ENCODE measurements at regions not wholly inside any gene's neighbourhood (a gene's known extent, or its start where the extent isn't known, plus 50 kb on each side); places are given as distances from the start of the nearest gene placed in this dataset.

DNA sequence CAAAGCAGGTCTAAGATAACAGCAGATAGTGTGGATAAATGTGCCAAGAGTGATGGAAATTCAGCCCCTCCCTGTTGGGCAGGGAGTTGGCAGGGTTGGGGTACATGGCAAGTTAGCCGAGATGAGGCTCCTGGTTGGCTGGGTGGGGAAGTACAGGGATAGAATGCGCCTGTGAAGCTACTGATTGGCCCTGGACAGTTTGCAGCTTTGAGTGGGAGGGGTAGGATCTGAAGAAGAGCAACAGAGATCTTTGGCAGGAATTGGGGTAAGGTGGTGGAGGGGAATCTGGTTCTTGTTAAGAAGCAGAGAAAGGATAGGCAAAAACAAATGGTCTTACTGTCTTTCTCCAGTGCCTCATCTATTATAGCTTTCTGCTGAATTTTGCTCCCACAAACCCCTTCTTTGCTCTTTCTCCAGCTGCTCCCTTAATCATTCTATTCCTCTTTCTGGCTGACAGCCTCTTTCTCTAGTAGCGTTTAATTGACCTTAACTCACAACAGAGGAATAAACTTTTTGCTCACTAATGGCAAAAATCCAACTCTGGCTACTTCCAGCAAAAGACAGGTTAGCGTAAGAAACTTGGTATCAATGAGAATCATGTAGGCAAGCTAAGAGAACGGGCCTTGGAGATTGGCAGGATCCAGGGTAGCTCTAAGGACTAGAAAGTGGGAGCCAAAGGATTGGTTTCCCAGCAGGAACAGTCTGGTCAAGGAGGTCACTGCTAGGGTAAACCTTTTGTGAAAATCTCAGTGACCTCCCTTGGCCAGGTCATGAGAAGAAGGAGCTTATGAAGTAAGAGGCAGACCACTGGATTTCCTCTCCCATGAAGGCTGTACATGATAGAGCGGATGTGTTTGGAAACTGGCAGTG is 86.3 kb upstream of the CARMIL1 start:
- Histone ChIP-seq H3K9ac (ENCODE audit: low read depth in 1 of 2, low read length in 2 of 2) (no peak overlapping the region), H3K27ac (ENCODE audit: low read depth in 1 of 2, low read length in 2 of 2) (peak overlapping the region; percentile 37 to 79), H3K27me3 (ENCODE audit: control insufficient read depth in 4 of 4, insufficient read depth in 4 of 4, low read length in 3 of 4) (no peaks in the 10 kb centered on the region), H3K4me3 (ENCODE audit: low read depth in 1 of 3, low read length in 3 of 3) (no peak overlapping the region), H3K36me3 (ENCODE audit: control insufficient read depth in 4 of 4, insufficient read depth in 3 of 4, low read depth in 1 of 4, low read length in 3 of 4) (no peaks in the 10 kb centered on the region), H3K9me3 (ENCODE audit: control insufficient read depth in 4 of 4, low read length in 3 of 4) (no peaks in the 10 kb centered on the region), H3K4me1 (ENCODE audit: control insufficient read depth in 4 of 4, insufficient read depth in 4 of 4, low read length in 3 of 4) (no peaks in the 10 kb centered on the region)
- WGBS: 84% methylated on average over 6 of the region's 6 CpGs
- TF ChIP-seq SP1 (IDR thresholded peaks at IDR 0.05): peak; percentile 54
- TF ChIP-seq, protein P1, sequence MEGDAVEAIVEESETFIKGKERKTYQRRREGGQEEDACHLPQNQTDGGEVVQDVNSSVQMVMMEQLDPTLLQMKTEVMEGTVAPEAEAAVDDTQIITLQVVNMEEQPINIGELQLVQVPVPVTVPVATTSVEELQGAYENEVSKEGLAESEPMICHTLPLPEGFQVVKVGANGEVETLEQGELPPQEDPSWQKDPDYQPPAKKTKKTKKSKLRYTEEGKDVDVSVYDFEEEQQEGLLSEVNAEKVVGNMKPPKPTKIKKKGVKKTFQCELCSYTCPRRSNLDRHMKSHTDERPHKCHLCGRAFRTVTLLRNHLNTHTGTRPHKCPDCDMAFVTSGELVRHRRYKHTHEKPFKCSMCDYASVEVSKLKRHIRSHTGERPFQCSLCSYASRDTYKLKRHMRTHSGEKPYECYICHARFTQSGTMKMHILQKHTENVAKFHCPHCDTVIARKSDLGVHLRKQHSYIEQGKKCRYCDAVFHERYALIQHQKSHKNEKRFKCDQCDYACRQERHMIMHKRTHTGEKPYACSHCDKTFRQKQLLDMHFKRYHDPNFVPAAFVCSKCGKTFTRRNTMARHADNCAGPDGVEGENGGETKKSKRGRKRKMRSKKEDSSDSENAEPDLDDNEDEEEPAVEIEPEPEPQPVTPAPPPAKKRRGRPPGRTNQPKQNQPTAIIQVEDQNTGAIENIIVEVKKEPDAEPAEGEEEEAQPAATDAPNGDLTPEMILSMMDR (IDR thresholded peaks at IDR 0.05; ENCODE audit: low read depth, low read length, missing input control): no peak
- TF ChIP-seq FOXA2 (IDR thresholded peaks at IDR 0.05): no peak
- TF ChIP-seq GABPA (IDR thresholded peaks at IDR 0.05 in 1 of 2, conservative IDR thresholded peaks at IDR 0.05 in 1 of 2): no peak
- no peak for TF ChIP-seq EGR1 (IDR thresholded peaks at IDR 0.05; ENCODE audit: low read depth in 2 of 2)
- peak in 1 of 2 donors; percentile 68 for TF ChIP-seq RXRA (IDR thresholded peaks at IDR 0.05)
- peak; percentile 99 for TF ChIP-seq NR2F2 (IDR thresholded peaks at IDR 0.05)
- TF ChIP-seq RAD21 (IDR thresholded peaks at IDR 0.05): peak in 1 of 2 donors; percentile 17
- no peak for DNase-seq (ENCODE audit: low spot score)

DNA sequence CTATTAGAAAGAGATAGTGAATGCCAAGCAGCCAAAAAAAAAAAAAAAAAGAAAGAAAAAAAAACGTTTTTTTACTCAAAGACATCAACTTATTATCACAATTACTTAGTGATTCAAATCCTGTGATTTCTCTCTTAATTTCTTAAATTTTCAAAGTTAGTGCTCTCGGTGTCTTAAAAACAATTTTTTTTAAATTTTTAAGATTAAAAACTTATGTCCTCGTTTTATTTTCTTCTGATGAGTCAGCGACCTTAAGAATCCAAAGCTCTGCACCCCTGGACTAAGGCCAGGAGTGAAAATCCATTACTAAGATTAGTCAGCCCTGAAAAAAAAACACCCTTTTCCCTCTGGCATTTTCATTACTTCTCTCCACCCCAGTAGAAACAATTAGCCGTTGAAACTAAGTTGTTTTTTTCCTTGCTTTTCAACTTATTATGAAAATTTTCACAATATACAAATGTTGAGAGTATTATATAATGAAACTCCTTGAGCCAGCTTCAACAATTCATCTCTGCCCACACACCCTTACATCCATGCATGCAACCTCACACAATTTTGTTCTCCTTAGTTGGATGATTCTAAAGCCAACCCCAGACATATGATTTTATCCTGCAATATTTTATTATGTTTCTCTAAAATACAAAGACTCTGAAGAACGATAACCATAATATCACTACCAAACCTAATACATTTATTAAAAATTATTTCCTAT is 85.6 kb upstream of the CARMIL1 start:
- WGBS: 64% methylated on average over 6 of the region's 6 CpGs
- Histone ChIP-seq H3K4me3 (ENCODE audit: low read depth in 1 of 3, low read length in 3 of 3) (no peak overlapping the region), H3K9me3 (ENCODE audit: control insufficient read depth in 4 of 4, low read length in 3 of 4) (no peaks in the 10 kb centered on the region), H3K27ac (ENCODE audit: low read depth in 1 of 2, low read length in 2 of 2) (peak overlapping the region in 1 of 2 donors; percentile 37), H3K4me1 (ENCODE audit: control insufficient read depth in 4 of 4, insufficient read depth in 4 of 4, low read length in 3 of 4) (no peaks in the 10 kb centered on the region), H3K36me3 (ENCODE audit: control insufficient read depth in 4 of 4, insufficient read depth in 3 of 4, low read depth in 1 of 4, low read length in 3 of 4) (no peaks in the 10 kb centered on the region), H3K9ac (ENCODE audit: low read depth in 1 of 2, low read length in 2 of 2) (no peak overlapping the region), H3K27me3 (ENCODE audit: control insufficient read depth in 4 of 4, insufficient read depth in 4 of 4, low read length in 3 of 4) (no peaks in the 10 kb centered on the region)
- DNase-seq (ENCODE audit: low spot score): no peak
- TF ChIP-seq FOXA2 (IDR thresholded peaks at IDR 0.05) (no peak), JUND (IDR thresholded peaks at IDR 0.05) (peak in 1 of 2 donors; percentile 28)
- TF ChIP-seq, protein P2, sequence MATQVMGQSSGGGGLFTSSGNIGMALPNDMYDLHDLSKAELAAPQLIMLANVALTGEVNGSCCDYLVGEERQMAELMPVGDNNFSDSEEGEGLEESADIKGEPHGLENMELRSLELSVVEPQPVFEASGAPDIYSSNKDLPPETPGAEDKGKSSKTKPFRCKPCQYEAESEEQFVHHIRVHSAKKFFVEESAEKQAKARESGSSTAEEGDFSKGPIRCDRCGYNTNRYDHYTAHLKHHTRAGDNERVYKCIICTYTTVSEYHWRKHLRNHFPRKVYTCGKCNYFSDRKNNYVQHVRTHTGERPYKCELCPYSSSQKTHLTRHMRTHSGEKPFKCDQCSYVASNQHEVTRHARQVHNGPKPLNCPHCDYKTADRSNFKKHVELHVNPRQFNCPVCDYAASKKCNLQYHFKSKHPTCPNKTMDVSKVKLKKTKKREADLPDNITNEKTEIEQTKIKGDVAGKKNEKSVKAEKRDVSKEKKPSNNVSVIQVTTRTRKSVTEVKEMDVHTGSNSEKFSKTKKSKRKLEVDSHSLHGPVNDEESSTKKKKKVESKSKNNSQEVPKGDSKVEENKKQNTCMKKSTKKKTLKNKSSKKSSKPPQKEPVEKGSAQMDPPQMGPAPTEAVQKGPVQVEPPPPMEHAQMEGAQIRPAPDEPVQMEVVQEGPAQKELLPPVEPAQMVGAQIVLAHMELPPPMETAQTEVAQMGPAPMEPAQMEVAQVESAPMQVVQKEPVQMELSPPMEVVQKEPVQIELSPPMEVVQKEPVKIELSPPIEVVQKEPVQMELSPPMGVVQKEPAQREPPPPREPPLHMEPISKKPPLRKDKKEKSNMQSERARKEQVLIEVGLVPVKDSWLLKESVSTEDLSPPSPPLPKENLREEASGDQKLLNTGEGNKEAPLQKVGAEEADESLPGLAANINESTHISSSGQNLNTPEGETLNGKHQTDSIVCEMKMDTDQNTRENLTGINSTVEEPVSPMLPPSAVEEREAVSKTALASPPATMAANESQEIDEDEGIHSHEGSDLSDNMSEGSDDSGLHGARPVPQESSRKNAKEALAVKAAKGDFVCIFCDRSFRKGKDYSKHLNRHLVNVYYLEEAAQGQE (IDR thresholded peaks at IDR 0.05): no peak

All from liver (tissue), 8 donors.